Right ventricle myocardium inferior (tissue), 1 donor: ENCODE measurements at regions not wholly inside any gene's neighbourhood (a gene's known extent, or its start where the extent isn't known, plus 50 kb on each side); places are given as distances from the start of the nearest gene placed in this dataset.
"Not testable (repeated sequence)": the region's sequence is repeated elsewhere in the genome, so short reads cannot be mapped to it uniquely, and the experiment has no call there.

Experiments
- ATAC-seq: fragments of 200-7000 bp; cut with Tn5 transposase; one replicate; pipeline ENCODE4 v1.9.1; 2020; ENCODE audit warnings: mild to moderate bottlenecking, moderate library complexity
- DNase-seq: peaks from one replicate; pipeline ENCODE4 v3.0.0; 2021; ENCODE audit errors: missing footprints
- intact Hi-C: fragments of 100-400 bp; cut with DNase I; formaldehyde crosslinking; loops from one replicate; pipeline ENCODE4 v1.11.0; 2022
- donor health status: DM: no; HTN: yes; CAD: no; lungs with severe emphysema.

DNA sequence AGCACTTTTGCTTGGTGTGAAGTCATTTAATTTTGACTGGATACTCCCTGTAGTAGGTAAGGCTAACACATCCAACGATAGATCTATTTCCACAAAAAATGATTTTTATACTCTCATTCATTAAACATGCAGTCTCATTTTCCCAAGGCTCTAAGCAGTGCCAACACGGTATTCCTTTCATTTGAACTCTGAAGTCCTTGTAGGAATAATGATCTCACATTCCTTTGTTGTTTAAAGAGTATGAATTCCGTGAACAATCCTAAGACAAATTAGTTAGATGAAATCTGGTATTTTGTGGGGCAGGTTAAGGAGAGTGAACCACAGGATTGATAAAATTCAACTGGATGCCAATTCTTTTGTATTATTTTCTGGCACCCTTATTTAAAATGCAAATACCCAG lies 66.6 kb downstream of the LACC1 start:
- DNase-seq (no peak), ATAC-seq (no peak)
- intact Hi-C loops = no loop called here

DNA sequence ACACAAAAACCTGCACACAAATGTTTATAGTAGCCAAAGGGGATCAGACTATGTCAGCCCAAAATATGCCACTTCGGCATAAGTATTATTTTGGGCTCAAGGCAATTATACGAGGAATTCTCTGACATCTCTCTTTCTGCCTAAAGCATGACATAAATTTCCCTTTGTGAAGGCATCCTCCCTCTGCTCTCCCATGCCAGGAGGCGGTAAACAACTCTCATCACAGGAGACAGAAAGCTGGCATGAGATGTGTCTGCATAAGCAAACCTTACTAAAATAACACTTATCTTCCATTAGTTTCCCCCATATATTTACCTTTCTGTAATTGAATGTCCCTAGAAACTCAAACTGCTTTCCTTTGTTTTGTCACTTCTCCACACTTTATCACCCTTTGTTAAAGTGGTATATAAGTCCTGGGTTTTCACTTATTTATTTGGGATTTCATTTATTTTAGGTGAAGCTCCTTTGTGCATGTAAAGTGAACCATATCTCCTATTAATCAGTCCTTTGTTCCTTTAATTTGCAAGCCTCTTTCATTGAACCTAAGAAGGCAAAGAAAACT lies 68.3 kb downstream of the LACC1 start:
- intact Hi-C loops = no loop called here
- ATAC-seq = no peak
- DNase-seq = no peak

GRCh38 chr13:43953370-43953769 lies 73.7 kb downstream of the LACC1 start:
- intact Hi-C loops = no loop called here
- DNase-seq = no peak
- no peak for ATAC-seq

DNA sequence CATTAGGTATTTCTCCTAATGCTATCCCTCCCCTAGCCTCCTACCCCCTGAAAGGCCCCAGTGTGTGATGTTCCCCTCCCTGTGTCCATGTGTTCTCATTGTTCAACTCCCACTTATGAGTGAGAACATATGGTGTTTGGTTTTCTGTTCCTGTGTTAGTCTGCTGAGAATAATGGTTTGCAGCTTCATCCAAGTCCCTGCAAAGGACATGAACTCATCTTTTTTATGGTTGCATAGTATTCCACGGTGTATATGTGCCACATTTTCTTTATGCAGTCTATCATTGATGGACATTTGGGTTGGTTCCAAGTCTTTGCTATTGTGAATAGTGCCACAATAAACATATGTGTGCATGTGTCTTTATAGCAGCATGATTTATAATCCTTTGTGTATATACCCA lies 77.3 kb downstream of the LACC1 start:
- intact Hi-C loops, ATAC-seq, DNase-seq: not testable (repeated sequence)

GRCh38 chr13:43959291-43959690 lies 79.6 kb downstream of the LACC1 start:
- DNase-seq (no peak), ATAC-seq (no peak)
- intact Hi-C loops = no loop called here

- DNase-seq (no peak), ATAC-seq (no peak)
- intact Hi-C loops = no loop called here
These were observed 82.2 kb downstream of the LACC1 start for GRCh38 chr13:43961909-43962308.

- ATAC-seq = no peak
- intact Hi-C loops = no loop called here
- no peak for DNase-seq
These were observed 84.0 kb downstream of the LACC1 start for GRCh38 chr13:43963726-43964125.

GRCh38 chr13:43964698-43965458 lies 85.2 kb downstream of the LACC1 start:
- DNase-seq (no peak), ATAC-seq (no peak)
- intact Hi-C loops = no loop called here

GRCh38 chr13:43965459-43965845 lies 85.7 kb downstream of the LACC1 start:
- ATAC-seq (no peak), DNase-seq (no peak)
- intact Hi-C loops = no loop called here

- intact Hi-C loops, ATAC-seq, DNase-seq: not testable (repeated sequence)
These were observed 88.7 kb downstream of the LACC1 start for GRCh38 chr13:43968251-43968942.

DNA sequence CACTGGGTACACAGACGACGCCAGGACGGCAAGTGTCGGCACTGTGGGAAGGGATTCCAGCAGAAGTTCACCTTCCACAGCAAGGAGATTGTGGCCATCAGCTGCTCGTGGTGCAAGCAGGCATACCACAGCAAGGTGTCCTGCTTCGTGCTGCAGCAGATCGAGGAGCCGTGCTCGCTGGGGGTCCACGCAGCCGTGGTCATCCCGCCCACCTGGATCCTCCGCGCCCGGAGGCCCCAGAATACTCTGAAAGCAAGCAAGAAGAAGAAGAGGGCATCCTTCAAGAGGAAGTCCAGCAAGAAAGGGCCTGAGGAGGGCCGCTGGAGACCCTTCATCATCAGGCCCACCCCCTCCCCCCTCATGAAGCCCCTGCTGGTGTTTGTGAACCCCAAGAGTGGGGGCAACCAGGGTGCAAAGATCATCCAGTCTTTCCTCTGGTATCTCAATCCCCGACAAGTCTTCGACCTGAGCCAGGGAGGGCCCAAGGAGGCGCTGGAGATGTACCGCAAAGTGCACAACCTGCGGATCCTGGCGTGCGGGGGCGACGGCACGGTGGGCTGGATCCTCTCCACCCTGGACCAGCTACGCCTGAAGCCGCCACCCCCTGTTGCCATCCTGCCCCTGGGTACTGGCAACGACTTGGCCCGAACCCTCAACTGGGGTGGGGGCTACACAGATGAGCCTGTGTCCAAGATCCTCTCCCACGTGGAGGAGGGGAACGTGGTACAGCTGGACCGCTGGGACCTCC lies 89.4 kb downstream of the LACC1 start:
- DNase-seq, intact Hi-C loops, ATAC-seq: not testable (repeated sequence)

DNA sequence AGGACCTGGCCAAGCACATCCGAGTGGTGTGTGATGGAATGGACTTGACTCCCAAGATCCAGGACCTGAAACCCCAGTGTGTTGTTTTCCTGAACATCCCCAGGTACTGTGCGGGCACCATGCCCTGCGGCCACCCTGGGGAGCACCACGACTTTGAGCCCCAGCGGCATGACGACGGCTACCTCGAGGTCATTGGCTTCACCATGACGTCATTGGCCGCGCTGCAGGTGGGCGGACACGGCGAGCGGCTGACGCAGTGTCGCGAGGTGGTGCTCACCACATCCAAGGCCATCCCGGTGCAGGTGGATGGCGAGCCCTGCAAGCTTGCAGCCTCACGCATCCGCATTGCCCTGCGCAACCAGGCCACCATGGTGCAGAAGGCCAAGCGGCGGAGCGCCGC lies 90.2 kb downstream of the LACC1 start:
- intact Hi-C loops, ATAC-seq, DNase-seq: not testable (repeated sequence)

DNA sequence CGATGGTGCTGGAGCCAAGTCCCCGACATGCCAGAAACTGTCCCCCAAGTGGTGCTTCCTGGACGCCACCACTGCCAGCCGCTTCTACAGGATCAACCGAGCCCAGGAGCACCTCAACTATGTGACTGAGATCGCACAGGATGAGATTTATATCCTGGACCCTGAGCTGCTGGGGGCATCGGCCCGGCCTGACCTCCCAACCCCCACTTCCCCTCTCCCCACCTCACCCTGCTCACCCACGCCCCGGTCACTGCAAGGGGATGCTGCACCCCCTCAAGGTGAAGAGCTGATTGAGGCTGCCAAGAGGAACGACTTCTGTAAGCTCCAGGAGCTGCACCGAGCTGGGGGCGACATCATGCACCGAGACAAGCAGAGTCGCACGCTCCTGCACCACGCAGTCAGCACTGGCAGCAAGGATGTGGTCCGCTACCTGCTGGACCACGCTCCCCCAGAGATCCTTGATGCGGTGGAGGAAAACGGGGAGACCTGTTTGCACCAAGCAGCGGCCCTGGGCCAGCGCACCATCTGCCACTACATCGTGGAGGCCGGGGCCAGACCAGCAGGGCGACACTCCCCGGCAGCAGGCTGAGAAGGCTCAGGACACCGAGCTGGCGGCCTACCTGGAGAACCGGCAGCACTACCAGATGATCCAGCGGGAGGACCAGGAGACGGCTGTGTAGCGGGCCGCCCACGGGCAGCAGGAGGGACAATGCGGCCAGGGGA lies 91.0 kb downstream of the LACC1 start:
- peak; percentile 20 for ATAC-seq
- intact Hi-C loops, DNase-seq: not testable (repeated sequence)

- DNase-seq, intact Hi-C loops, ATAC-seq: not testable (repeated sequence)
These were observed 91.6 kb downstream of the LACC1 start for GRCh38 chr13:43971324-43971723.

DNA sequence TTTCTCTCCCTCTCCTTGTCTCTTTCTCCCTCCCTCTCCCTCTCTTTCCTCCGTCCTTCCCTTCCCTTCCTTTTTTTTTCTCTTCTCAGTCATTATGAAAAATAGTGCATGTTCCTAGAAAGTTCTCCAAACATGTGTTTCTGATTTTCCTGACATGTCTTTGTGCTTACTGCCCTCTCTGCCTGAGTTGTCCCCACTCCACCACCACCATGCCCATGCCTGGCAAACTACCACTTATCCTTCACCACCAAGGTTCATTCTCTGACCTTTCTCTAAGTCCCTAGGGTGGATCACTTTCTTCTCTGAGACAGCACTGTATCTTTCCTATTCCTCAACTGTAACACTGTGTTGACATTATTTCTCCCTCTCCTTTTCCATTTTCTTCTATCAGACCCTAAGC lies 98.2 kb downstream of the LACC1 start:
- DNase-seq (no peak), ATAC-seq (no peak)
- intact Hi-C loops = no loop called here

GRCh38 chr13:43978688-43979087 lies 99.0 kb downstream of the LACC1 start:
- ATAC-seq = no peak
- intact Hi-C loops = no loop called here

DNA sequence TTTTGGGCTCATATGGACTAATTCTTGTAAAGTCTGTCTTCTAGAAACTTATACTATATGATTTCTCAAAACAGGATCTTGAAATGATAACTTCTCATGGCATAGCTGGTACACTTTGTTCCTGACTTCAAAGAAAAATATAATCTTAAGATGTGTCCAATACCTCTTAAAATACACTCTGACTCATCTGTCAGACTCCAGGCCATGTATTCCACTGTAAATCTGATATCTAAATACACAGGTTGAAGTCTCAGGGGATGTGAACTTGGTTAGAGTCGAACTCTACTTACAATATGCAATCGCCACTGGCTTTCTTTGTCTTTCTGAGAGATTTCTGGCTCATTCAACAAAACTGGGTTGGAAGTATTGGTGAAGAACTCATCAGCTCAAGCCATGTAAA lies 99.8 kb downstream of the LACC1 start:
- intact Hi-C loops = no loop called here
- ATAC-seq = no peak
- DNase-seq = no peak

More at GRCh38 chr13:43978688-43979087, 99.0 kb downstream of the LACC1 start:
- DNase-seq = no peak

DNA sequence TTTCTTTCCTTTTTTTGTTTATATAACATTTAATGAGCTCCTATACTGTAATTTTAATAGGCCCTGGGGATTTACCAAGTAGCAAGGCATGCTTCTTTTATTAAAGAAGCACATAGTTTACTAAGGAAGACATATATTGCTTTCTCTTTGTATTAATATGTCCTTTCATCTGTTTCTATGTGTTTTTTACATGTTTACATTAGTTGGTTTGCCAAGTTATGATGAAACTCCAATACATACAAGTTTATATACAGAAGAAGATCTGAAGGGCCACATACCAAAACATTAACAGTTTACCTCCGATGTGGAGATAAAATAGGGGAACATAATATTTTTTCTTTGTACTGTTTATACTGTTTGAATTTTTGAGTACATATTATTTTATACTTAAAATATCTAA lies 100.9 kb downstream of the LACC1 start:
- ATAC-seq = no peak
- DNase-seq = no peak
- intact Hi-C loops = no loop called here

- DNase-seq = no peak
- intact Hi-C loops = no loop called here
These were observed 101.4 kb downstream of the LACC1 start for GRCh38 chr13:43981091-43981490.

More at GRCh38 chr13:43981091-43981490, 101.4 kb downstream of the LACC1 start:
- no peak for ATAC-seq
